Right ventricle myocardium superior (tissue), 1 donor: ENCODE measurements at regions not wholly inside any gene's neighbourhood (a gene's known extent, or its start where the extent isn't known, plus 50 kb on each side); places are given as distances from the start of the nearest gene placed in this dataset.

Experiments used
- ATAC-seq: fragments of 200-7000 bp; cut with Tn5 transposase; one replicate; pipeline ENCODE4 v1.9.1; 2020; ENCODE audit warnings: mild to moderate bottlenecking; ENCODE audit not compliant: poor library complexity
- DNase-seq: peaks from one replicate; pipeline ENCODE4 v3.0.0-alpha.2; 2020
- intact Hi-C: fragments of 100-400 bp; cut with DNase I; formaldehyde crosslinking; loops from one replicate; pipeline ENCODE4 v1.11.2; 2022
- donor health status: DM: no; HTN: yes; CAD: no; lungs with severe emphysema.

GRCh38 chr22:19615867-19616581 is 91.8 kb upstream of the CLDN5 start:
- intact Hi-C loops: no loop called here
- DNase-seq (no peak), ATAC-seq (no peak)

GRCh38 chr22:19619144-19620009 is 94.9 kb upstream of the SEPTIN5 start:
- DNase-seq (no peak), ATAC-seq (no peak)
- intact Hi-C loops: no loop called here

GRCh38 chr22:19620742-19621371 is 93.4 kb upstream of the SEPTIN5 start:
- DNase-seq (no peak), ATAC-seq (no peak)
- intact Hi-C loops: no loop called here

- intact Hi-C loops: no loop called here
- DNase-seq: no peak
- ATAC-seq: no peak
These were observed 92.8 kb upstream of the SEPTIN5 start for GRCh38 chr22:19621373-19622060.

GRCh38 chr22:19622061-19622441 is 92.3 kb upstream of the SEPTIN5 start:
- no peak for DNase-seq
- ATAC-seq: no peak
- intact Hi-C loops: no loop called here

GRCh38 chr22:19625331-19626041 is 88.8 kb upstream of the SEPTIN5 start:
- DNase-seq: no peak
- intact Hi-C loops: no loop called here

GRCh38 chr22:19626042-19626587 is 88.2 kb upstream of the SEPTIN5 start:
- DNase-seq (no peak), ATAC-seq (no peak)
- intact Hi-C loops: no loop called here

More at GRCh38 chr22:19625331-19626041, 88.8 kb upstream of the SEPTIN5 start:
- ATAC-seq: no peak

GRCh38 chr22:19626666-19627065 is 87.6 kb upstream of the SEPTIN5 start:
- intact Hi-C loops: no loop called here
- no peak for DNase-seq
- no peak for ATAC-seq

GRCh38 chr22:19628038-19628776 is 86.1 kb upstream of the SEPTIN5 start:
- DNase-seq: no peak
- intact Hi-C loops: no loop called here
- no peak for ATAC-seq

- intact Hi-C loops: no loop called here
- ATAC-seq (no peak), DNase-seq (no peak)
These were observed 85.0 kb upstream of the SEPTIN5 start for GRCh38 chr22:19629331-19629719.

- ATAC-seq (peak; percentile 92), DNase-seq (peak; percentile 82)
- intact Hi-C loops: loop anchor here (2.0 to 10.0 kb wide), 2 partner anchors 135 to 485 kb away; partner anchors contain the start of gene ESS2
These were observed 84.4 kb upstream of the SEPTIN5 start for GRCh38 chr22:19629720-19630419.

- no peak for ATAC-seq
- intact Hi-C loops: loop anchor here (2.0 to 10.0 kb wide), 2 partner anchors 136 to 486 kb away; partner anchors contain the start of gene ESS2
- DNase-seq: no peak
These were observed 83.7 kb upstream of the SEPTIN5 start for GRCh38 chr22:19630614-19631013.

GRCh38 chr22:19631899-19632667 is 82.2 kb upstream of the SEPTIN5 start:
- DNase-seq (no peak), ATAC-seq (peak; percentile 45)
- intact Hi-C loops: loop anchor here (2.0 to 10.0 kb wide), 2 partner anchors 137 to 487 kb away; partner anchors contain the start of gene ESS2

- DNase-seq (no peak), ATAC-seq (no peak)
- intact Hi-C loops: loop anchor here (10.0 kb wide), 1 partner anchor 488 kb away; the partner anchor contains the start of gene ESS2
These were observed 81.6 kb upstream of the SEPTIN5 start for GRCh38 chr22:19632668-19633148.

GRCh38 chr22:19634226-19634975 is 79.9 kb upstream of the SEPTIN5 start:
- intact Hi-C loops: loop anchor here (10.0 kb wide), 1 partner anchor 490 kb away; the partner anchor contains the start of gene ESS2
- ATAC-seq: no peak
- DNase-seq: no peak
